Body of pancreas (tissue), 4 donors: ENCODE measurements at regions not wholly inside any gene's neighbourhood (a gene's known extent, or its start where the extent isn't known, plus 50 kb on each side); places are given as distances from the start of the nearest gene placed in this dataset.

ENCODE experiments used
- CTCF ChIP-seq, 7 experiments: fragments of 450-650 bp in 4 of 7; fragments of 200-600 bp in 3 of 7; sonication (generic) in 3 of 7; IDR thresholded peaks; one replicate each; pipeline ENCODE4 v1.5.1; 2016 to 2019; ENCODE audit warnings: antibody characterized with exemption in 7 of 7
- POLR2A ChIP-seq, 3 donors: fragments of 450-650 bp; IDR thresholded peaks; one replicate each; pipeline ENCODE4 v1.6.1; 2016; ENCODE audit warnings: antibody characterized with exemption in 3 of 3, mild to moderate bottlenecking in 2 of 3

- TF ChIP-seq CTCF (IDR thresholded peaks at IDR 0.05) (no peak), POLR2A (IDR thresholded peaks at IDR 0.05) (no peak)
Measured at GRCh38 chr4:10197952-10198351, 81.4 kb upstream of the WDR1 start.
